ENCODE measurements at regions not wholly inside any gene's neighbourhood (a gene's known extent, or its start where the extent isn't known, plus 50 kb on each side); places are given as distances from the start of the nearest gene placed in this dataset.

DNA sequence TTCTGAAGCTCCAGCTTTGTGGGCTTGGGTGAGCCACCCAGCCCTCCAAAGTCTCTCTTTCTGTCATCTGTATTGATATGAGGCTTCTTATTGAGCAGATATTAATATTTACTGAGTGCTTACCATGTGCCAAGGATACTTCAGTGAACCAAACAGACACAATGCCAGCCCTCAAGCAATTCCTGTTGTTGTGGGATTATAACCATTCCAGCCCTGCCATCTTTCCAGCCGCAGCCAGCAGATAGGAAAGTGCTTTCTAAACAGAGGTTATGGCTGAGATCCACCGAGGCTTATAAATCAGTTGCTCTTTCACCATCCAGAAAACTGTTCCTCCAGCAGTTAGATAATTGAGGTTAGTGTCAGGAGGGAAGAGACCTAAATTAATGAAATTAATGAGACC is 137.7 kb upstream of the ALDH1B1 start:
- no peaks in the 10 kb centered on the region for H3K36me3 ChIP-seq (ENCODE audit: insufficient read depth, low read length)
- H3K4me1 ChIP-seq (ENCODE audit: insufficient read depth, low read length, poor library complexity, severe bottlenecking), result no peaks in the 10 kb centered on the region
- no peaks in the 10 kb centered on the region for H3K79me2 ChIP-seq (ENCODE audit: insufficient read depth, low read length)
- H4K20me1 ChIP-seq (ENCODE audit: insufficient read depth, low read length, poor library complexity, severe bottlenecking), result no peaks in the 10 kb centered on the region
- H2AFZ ChIP-seq (ENCODE audit: low read length), result no peak overlapping the region
- H3K4me2 ChIP-seq (ENCODE audit: low read depth, low read length, poor library complexity, severe bottlenecking), result no peak overlapping the region
- no peaks in the 10 kb centered on the region for H3F3A ChIP-seq (ENCODE audit: low read depth)
- no peaks in the 10 kb centered on the region for H3K9me3 ChIP-seq (ENCODE audit: insufficient read depth, low read depth, low read length)
- no peaks in the 10 kb centered on the region for H3K9me2 ChIP-seq (replicated peaks; ENCODE audit: low read depth, low read length)
- no peaks in the 10 kb centered on the region for H3K27me3 ChIP-seq (ENCODE audit: insufficient read depth, low read length, poor library complexity, severe bottlenecking)
- no peak overlapping the region for H3K9ac ChIP-seq (ENCODE audit: low read depth, low read length, poor library complexity, severe bottlenecking)
- no peak for TF ChIP-seq EZH2phosphoT487 (IDR thresholded peaks at IDR 0.05; ENCODE audit: borderline replicate concordance)
- TF ChIP-seq, protein P1, sequence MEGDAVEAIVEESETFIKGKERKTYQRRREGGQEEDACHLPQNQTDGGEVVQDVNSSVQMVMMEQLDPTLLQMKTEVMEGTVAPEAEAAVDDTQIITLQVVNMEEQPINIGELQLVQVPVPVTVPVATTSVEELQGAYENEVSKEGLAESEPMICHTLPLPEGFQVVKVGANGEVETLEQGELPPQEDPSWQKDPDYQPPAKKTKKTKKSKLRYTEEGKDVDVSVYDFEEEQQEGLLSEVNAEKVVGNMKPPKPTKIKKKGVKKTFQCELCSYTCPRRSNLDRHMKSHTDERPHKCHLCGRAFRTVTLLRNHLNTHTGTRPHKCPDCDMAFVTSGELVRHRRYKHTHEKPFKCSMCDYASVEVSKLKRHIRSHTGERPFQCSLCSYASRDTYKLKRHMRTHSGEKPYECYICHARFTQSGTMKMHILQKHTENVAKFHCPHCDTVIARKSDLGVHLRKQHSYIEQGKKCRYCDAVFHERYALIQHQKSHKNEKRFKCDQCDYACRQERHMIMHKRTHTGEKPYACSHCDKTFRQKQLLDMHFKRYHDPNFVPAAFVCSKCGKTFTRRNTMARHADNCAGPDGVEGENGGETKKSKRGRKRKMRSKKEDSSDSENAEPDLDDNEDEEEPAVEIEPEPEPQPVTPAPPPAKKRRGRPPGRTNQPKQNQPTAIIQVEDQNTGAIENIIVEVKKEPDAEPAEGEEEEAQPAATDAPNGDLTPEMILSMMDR (conservative IDR thresholded peaks at IDR 0.05; ENCODE audit: low read length), result no peak
- H3K4me3 ChIP-seq (ENCODE audit: low read length, poor library complexity, severe bottlenecking), result no peak overlapping the region

DNA sequence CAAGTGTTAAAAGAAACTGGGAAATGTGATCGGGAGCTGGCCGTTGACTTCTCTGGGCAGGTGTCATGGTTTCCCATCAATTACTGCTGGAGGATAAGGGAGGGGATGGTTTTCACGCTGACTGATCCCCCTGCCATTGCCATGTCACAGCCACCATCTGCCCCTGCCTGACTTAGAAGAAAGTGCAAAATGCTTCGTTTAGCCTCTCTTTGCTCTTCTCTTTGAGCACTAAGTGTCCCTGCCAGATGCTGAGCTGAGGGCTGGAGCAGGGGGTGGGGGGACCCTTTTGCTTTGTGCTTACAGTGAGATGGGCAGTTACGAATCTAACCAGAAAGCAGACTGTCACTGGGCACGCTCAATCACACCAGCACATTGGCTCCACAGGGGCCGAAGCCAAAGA is 138.4 kb upstream of the ALDH1B1 start:
- Histone ChIP-seq H3F3A (ENCODE audit: low read depth) (no peaks in the 10 kb centered on the region), H2AFZ (ENCODE audit: low read length) (no peak overlapping the region), H3K9me3 (ENCODE audit: insufficient read depth, low read depth, low read length) (no peaks in the 10 kb centered on the region), H3K9ac (ENCODE audit: low read depth, low read length, poor library complexity, severe bottlenecking) (no peak overlapping the region), H3K36me3 (ENCODE audit: insufficient read depth, low read length) (no peaks in the 10 kb centered on the region), H3K79me2 (ENCODE audit: insufficient read depth, low read length) (no peaks in the 10 kb centered on the region), H3K27me3 (ENCODE audit: insufficient read depth, low read length, poor library complexity, severe bottlenecking) (no peaks in the 10 kb centered on the region), H3K4me2 (ENCODE audit: low read depth, low read length, poor library complexity, severe bottlenecking) (no peak overlapping the region), H3K9me2 (replicated peaks; ENCODE audit: low read depth, low read length) (no peaks in the 10 kb centered on the region), H3K4me1 (ENCODE audit: insufficient read depth, low read length, poor library complexity, severe bottlenecking) (no peaks in the 10 kb centered on the region), H4K20me1 (ENCODE audit: insufficient read depth, low read length, poor library complexity, severe bottlenecking) (no peaks in the 10 kb centered on the region), H3K4me3 (ENCODE audit: low read length, poor library complexity, severe bottlenecking) (no peak overlapping the region)
- no peak for TF ChIP-seq EZH2phosphoT487 (IDR thresholded peaks at IDR 0.05; ENCODE audit: borderline replicate concordance)
- TF ChIP-seq, protein P1 (conservative IDR thresholded peaks at IDR 0.05; ENCODE audit: low read length), result no peak

DNA sequence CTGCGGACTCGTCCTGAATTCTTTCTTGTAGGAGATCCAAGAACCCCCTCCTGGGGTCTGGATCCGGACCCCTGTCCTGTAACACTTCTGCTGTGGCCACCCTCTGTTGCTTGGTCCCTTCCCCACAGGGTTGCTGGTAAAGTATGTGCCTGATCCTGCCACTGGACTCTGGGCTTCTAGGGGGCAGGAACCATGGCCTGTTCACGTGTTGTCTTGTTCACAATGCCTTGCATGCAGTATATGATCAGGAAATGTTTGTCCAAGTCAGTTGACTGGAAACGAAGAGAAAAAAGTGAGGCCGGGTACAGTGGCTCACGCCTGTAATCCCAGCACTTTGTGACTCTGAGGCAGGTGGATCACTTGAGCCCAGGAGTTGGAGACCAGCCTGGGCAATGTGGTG is 139.3 kb upstream of the ALDH1B1 start:
- H3K4me2 ChIP-seq (ENCODE audit: low read depth, low read length, poor library complexity, severe bottlenecking), result no peak overlapping the region
- no peak overlapping the region for H3K4me3 ChIP-seq (ENCODE audit: low read length, poor library complexity, severe bottlenecking)
- no peak overlapping the region for H3K9ac ChIP-seq (ENCODE audit: low read depth, low read length, poor library complexity, severe bottlenecking)

More for the DNA sequence above, 139.3 kb upstream of the ALDH1B1 start:
- no peaks in the 10 kb centered on the region for H3K27me3 ChIP-seq (ENCODE audit: insufficient read depth, low read length, poor library complexity, severe bottlenecking)
- H2AFZ ChIP-seq (ENCODE audit: low read length), result no peak overlapping the region
- H3K4me1 ChIP-seq (ENCODE audit: insufficient read depth, low read length, poor library complexity, severe bottlenecking), result no peaks in the 10 kb centered on the region
- no peaks in the 10 kb centered on the region for H4K20me1 ChIP-seq (ENCODE audit: insufficient read depth, low read length, poor library complexity, severe bottlenecking)
- no peaks in the 10 kb centered on the region for H3K9me3 ChIP-seq (ENCODE audit: insufficient read depth, low read depth, low read length)
- H3F3A ChIP-seq (ENCODE audit: low read depth), result no peaks in the 10 kb centered on the region
- no peaks in the 10 kb centered on the region for H3K9me2 ChIP-seq (replicated peaks; ENCODE audit: low read depth, low read length)
- H3K79me2 ChIP-seq (ENCODE audit: insufficient read depth, low read length), result no peaks in the 10 kb centered on the region
- no peaks in the 10 kb centered on the region for H3K36me3 ChIP-seq (ENCODE audit: insufficient read depth, low read length)
- TF ChIP-seq, protein P1 (conservative IDR thresholded peaks at IDR 0.05; ENCODE audit: low read length), result no peak
- no peak for TF ChIP-seq EZH2phosphoT487 (IDR thresholded peaks at IDR 0.05; ENCODE audit: borderline replicate concordance)

Measured in Loucy (cell line).